Osteoblast (primary cell): ENCODE measurements at regions not wholly inside any gene's neighbourhood (a gene's known extent, or its start where the extent isn't known, plus 50 kb on each side); places are given as distances from the start of the nearest gene placed in this dataset.

ENCODE experiments used
- DNase-seq: peaks from one replicate; pipeline ENCODE4 v3.0.0; 2011; ENCODE audit warnings: low spot score, mixed read lengths; ENCODE audit not compliant: insufficient read length; ENCODE audit errors: missing footprints
- H2AFZ ChIP-seq: 2 replicates; pipeline ENCODE4 v1.6.0; 2011; ENCODE audit warnings: mild to moderate bottlenecking, low read length
- H3K27ac ChIP-seq: 2 replicates; pipeline ENCODE4 v1.5.1; 2011; ENCODE audit warnings: mild to moderate bottlenecking, low read depth, low read length, moderate library complexity
- H3K27me3 ChIP-seq: 2 replicates; pipeline ENCODE4 v1.6.0; 2012; ENCODE audit warnings: mild to moderate bottlenecking, control low read depth, inconsistent platforms, low read length, moderate library complexity; ENCODE audit not compliant: insufficient read depth
- H3K36me3 ChIP-seq: 2 replicates; pipeline ENCODE4 v1.5.1; 2011; ENCODE audit warnings: mild to moderate bottlenecking, low read length, control low read depth, moderate library complexity; ENCODE audit not compliant: insufficient read depth
- H3K4me1 ChIP-seq: 2 replicates; pipeline ENCODE4 v1.5.1; 2011; ENCODE audit warnings: mild to moderate bottlenecking, low read length, control low read depth, moderate library complexity; ENCODE audit not compliant: insufficient read depth
- H3K4me2 ChIP-seq: 2 replicates; pipeline ENCODE4 v1.6.0; 2011; ENCODE audit warnings: mild to moderate bottlenecking, low read length; ENCODE audit not compliant: insufficient read depth
- H3K4me3 ChIP-seq: fragments of 200-600 bp; sonication (generic); 3 replicates; pipeline ENCODE4 v1.5.1; 2012; ENCODE audit warnings: mild to moderate bottlenecking, low read length, inconsistent platforms; ENCODE audit not compliant: insufficient read depth
- H3K79me2 ChIP-seq: 2 replicates; pipeline ENCODE4 v1.6.0; 2012; ENCODE audit warnings: mild to moderate bottlenecking, low read length, control low read depth, inconsistent platforms; ENCODE audit not compliant: insufficient read depth
- H3K9me3 ChIP-seq: 2 replicates; pipeline ENCODE4 v1.5.1; 2011; ENCODE audit warnings: low read depth, low read length, control low read depth
- H4K20me1 ChIP-seq: 2 replicates; pipeline ENCODE4 v1.6.0; 2012; ENCODE audit warnings: mild to moderate bottlenecking, low read length, control low read depth; ENCODE audit not compliant: insufficient read depth
- CTCF ChIP-seq: IDR thresholded peaks from 2 replicates; pipeline ENCODE4 v1.5.1; 2011; ENCODE audit warnings: mild to moderate bottlenecking, low read depth, low read length, moderate library complexity; ENCODE audit errors: extremely low read depth

GRCh38 chr1:218494449-218494852, 149.3 kb downstream of the TGFB2 start:
- Histone ChIP-seq H3K4me3 (no peak overlapping the region), H4K20me1 (no peaks in the 10 kb centered on the region), H3K27ac (no peak overlapping the region), H3K36me3 (no peaks in the 10 kb centered on the region), H3K4me1 (peaks cover 40% of the 10 kb centered on the region), H3K4me2 (no peak overlapping the region), H3K79me2 (no peaks in the 10 kb centered on the region), H2AFZ (no peak overlapping the region), H3K27me3 (no peaks in the 10 kb centered on the region), H3K9me3 (no peaks in the 10 kb centered on the region)
- no peak for TF ChIP-seq CTCF
- no peak for DNase-seq

DNA sequence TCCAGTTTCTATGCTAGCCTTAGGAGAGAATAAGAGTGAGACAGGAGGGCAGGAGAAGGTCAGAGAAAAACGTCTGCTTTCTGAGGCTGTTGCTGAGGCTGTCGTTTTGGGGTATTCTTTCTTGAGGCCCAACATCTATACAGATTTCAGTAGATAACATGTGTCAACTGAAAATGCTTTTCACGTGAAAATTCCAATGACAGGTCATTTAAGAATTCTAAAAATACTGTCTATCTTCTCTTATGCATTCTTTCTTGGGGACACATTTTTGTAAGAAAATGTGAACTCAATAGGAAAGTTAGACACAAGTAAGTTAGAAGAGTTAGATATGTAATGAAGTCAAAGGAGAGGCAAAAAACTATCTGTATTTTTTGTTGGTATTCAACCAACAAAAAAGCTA, 150.8 kb downstream of the TGFB2 start:
- no peaks in the 10 kb centered on the region for H4K20me1 ChIP-seq
- H3K4me2 ChIP-seq = no peak overlapping the region
- no peaks in the 10 kb centered on the region for H3K27me3 ChIP-seq
- H3K27ac ChIP-seq = peak overlapping the region; percentile 59
- H3K9me3 ChIP-seq = no peaks in the 10 kb centered on the region
- no peak overlapping the region for H3K4me3 ChIP-seq
- H3K4me1 ChIP-seq = peaks cover 41% of the 10 kb centered on the region
- H2AFZ ChIP-seq = no peak overlapping the region
- DNase-seq = no peak
- H3K79me2 ChIP-seq = no peaks in the 10 kb centered on the region
- H3K36me3 ChIP-seq = no peaks in the 10 kb centered on the region
- TF ChIP-seq CTCF = no peak

GRCh38 chr1:218496561-218496960, 151.4 kb downstream of the TGFB2 start:
- Histone ChIP-seq H4K20me1 (no peaks in the 10 kb centered on the region), H3K4me2 (peak overlapping the region; percentile 50), H2AFZ (no peak overlapping the region), H3K27ac (peak overlapping the region; percentile 97), H3K4me1 (peaks cover 41% of the 10 kb centered on the region), H3K4me3 (no peak overlapping the region), H3K36me3 (no peaks in the 10 kb centered on the region), H3K9me3 (no peaks in the 10 kb centered on the region), H3K27me3 (no peaks in the 10 kb centered on the region), H3K79me2 (no peaks in the 10 kb centered on the region)
- peak; percentile 67 for DNase-seq
- no peak for TF ChIP-seq CTCF

- Histone ChIP-seq H2AFZ (peak overlapping the region; percentile 19), H4K20me1 (no peaks in the 10 kb centered on the region), H3K36me3 (no peaks in the 10 kb centered on the region), H3K79me2 (no peaks in the 10 kb centered on the region), H3K4me2 (peak overlapping the region; percentile 82), H3K4me1 (peaks cover 38% of the 10 kb centered on the region), H3K9me3 (no peaks in the 10 kb centered on the region), H3K27ac (peak overlapping the region; percentile 97), H3K27me3 (no peaks in the 10 kb centered on the region), H3K4me3 (peak overlapping the region; percentile 66)
- no peak for TF ChIP-seq CTCF
- DNase-seq = peak; percentile 17
These were observed 153.2 kb downstream of the TGFB2 start for GRCh38 chr1:218498056-218498938.
